ENCODE measurements at regions not wholly inside any gene's neighbourhood (a gene's known extent, or its start where the extent isn't known, plus 50 kb on each side); places are given as distances from the start of the nearest gene placed in this dataset.
"Not testable (repeated sequence)": the region's sequence is repeated elsewhere in the genome, so short reads cannot be mapped to it uniquely, and the experiment has no call there.

- DNase-seq (ENCODE audit: extremely low read depth in 1 of 11, low read depth in 9 of 11, low spot score in 4 of 11) = not testable (repeated sequence)
Measured at GRCh38 chrX:35381709-35382108, 416.4 kb upstream of the MAGEB16 start.

DNA sequence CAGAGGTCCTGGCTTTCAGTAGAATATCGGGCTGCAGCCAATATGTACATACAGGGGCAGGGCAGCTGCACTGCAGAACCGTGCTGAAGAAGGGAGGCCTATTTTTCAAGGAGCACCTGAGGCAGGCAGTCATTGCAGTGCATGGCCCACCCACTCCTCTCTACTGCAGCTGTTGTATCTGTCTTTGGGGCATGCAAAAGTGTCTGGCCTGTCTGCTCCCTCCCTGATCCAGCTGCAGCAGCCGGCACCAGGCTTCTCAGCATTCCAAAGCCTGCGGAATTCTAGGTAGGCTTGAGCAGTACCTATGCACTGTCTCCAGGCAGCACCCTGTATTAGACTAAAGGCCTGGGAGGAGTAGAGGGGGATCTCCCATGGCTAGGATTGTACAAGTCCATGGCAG is 415.2 kb upstream of the MAGEB16 start:
- DNase-seq (ENCODE audit: extremely low read depth in 1 of 11, low read depth in 9 of 11, low spot score in 4 of 11) = no peak

DNA sequence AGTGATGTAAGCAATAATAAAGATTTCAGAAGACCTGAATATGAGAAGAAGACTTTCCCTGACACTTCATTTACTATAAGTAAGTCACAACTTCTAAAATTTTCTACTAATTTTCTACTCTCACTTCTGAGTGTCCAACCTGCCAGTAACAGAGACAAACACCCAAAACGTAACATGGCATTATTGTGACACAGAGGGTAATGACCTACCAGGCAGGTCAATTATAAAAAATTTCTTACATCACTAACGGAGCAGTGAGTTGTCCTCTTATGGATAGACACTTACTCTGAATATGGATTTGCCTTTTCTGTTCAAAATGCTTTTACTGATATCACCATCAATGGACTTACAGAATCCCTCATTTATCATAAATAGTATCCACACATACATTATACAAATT is 405.9 kb upstream of the MAGEB16 start:
- DNase-seq (ENCODE audit: extremely low read depth in 1 of 11, low read depth in 9 of 11, low spot score in 4 of 11) = no peak

DNA sequence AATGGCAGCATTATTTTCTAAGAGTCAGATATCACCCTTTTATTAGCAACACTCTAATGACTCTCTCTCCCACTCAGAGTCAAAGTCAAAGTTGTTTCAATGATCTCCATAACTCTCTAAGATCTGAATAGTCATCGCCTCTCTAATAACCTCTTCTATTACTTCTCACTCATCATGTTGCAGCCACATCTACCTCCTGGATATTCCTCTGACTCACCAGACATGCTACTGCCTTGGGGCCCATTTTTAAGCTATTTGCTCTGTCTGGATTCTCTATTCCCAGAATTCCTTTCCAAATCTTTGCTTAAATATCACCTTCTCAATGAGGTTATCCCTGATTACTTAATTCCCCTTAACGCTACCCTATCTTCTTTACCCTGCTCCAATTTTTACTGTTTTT is 391.8 kb upstream of the MAGEB16 start:
- no peak for DNase-seq (ENCODE audit: extremely low read depth in 1 of 11, low read depth in 9 of 11, low spot score in 4 of 11)

DNA sequence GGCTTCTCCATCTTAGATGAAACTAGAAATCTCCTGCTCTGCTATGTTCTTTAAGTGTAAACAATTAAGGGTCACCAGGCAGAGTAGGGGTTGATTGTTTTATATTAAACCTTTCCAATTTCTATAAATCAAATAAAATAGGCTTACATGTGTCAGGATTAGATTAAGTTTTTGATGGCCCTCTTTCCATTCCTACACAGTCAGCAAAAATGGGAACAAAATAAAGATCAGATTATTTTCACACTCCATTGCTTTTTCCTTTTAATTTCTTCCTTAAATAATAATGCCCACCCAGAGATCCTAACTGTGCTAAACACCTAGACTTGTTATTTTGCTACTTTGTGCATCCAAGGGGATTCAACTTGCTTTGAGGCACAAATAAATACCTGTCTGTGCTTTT is 381.4 kb upstream of the MAGEB16 start:
- no peak for DNase-seq (ENCODE audit: extremely low read depth in 1 of 11, low read depth in 9 of 11, low spot score in 4 of 11)

GRCh38 chrX:35432056-35432455 is 366.1 kb upstream of the MAGEB16 start:
- DNase-seq (ENCODE audit: extremely low read depth in 1 of 11, low read depth in 9 of 11, low spot score in 4 of 11) = no peak

DNA sequence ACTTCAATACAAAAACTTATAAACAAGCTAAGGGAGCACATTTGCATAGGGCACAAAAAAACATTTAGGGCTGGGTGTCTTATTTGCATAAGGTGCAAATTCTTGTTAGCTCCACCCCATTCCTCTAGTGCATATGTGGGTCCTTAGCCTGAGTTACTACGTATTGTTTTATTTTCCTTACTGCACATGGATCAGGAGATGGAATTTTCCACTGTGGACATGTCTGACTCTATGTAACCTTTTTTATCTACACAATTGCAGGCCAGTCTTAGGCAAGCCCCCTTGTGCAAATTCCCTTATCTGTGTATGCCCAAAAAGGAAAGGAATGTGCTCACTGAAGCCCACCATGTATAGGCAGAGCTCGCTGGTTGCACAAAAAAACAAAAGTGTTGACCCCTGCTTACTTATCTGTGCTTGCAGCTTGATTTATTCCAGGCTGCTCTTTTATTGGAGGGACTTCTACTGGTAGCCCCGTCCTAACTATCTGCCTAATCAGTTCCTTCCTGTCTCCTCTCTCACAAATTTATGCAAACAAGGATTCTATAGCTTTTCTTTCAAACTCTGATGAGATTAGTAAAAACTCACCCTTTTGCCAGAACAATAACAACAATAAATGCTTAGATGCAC is 359.0 kb upstream of the MAGEB16 start:
- no peak for DNase-seq (ENCODE audit: extremely low read depth in 1 of 11, low read depth in 9 of 11, low spot score in 4 of 11)

DNA sequence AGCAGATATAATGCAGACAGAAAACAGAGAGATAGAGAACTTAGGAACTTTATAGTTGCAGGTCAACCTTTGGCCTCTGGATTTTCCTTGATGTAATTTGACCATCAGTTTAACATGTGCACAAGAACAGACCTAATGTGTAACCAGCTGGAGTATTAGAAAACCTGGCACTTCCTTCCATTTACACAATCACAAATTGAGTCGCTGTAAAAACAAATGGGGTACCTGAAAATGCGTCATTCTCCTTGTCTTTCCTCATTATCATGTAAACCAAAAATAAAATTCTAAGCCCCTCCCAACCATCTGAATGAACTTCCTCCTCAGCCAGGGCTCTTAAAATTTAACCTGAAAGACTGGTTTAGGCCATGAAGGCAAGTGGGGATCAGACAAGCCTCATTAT is 358.4 kb upstream of the MAGEB16 start:
- DNase-seq (ENCODE audit: extremely low read depth in 1 of 11, low read depth in 9 of 11, low spot score in 4 of 11) = no peak

- no peak for DNase-seq (ENCODE audit: extremely low read depth in 1 of 11, low read depth in 9 of 11, low spot score in 4 of 11)
Measured at GRCh38 chrX:35442421-35442820, 355.7 kb upstream of the MAGEB16 start.

GRCh38 chrX:35443091-35443582 is 355.0 kb upstream of the MAGEB16 start:
- DNase-seq (ENCODE audit: extremely low read depth in 1 of 11, low read depth in 9 of 11, low spot score in 4 of 11) = not testable (repeated sequence)

GRCh38 chrX:35444671-35445355 is 353.3 kb upstream of the MAGEB16 start:
- no peak for DNase-seq (ENCODE audit: extremely low read depth in 1 of 11, low read depth in 9 of 11, low spot score in 4 of 11)

GRCh38 chrX:35445912-35446311 is 352.2 kb upstream of the MAGEB16 start:
- no peak for DNase-seq (ENCODE audit: extremely low read depth in 1 of 11, low read depth in 9 of 11, low spot score in 4 of 11)

GRCh38 chrX:35456891-35457290 is 341.3 kb upstream of the MAGEB16 start:
- DNase-seq (ENCODE audit: extremely low read depth in 1 of 11, low read depth in 9 of 11, low spot score in 4 of 11) = no peak

GRCh38 chrX:35458142-35458541 is 340.0 kb upstream of the MAGEB16 start:
- DNase-seq (ENCODE audit: extremely low read depth in 1 of 11, low read depth in 9 of 11, low spot score in 4 of 11) = no peak

- no peak for DNase-seq (ENCODE audit: extremely low read depth in 1 of 11, low read depth in 9 of 11, low spot score in 4 of 11)
Measured at GRCh38 chrX:35461164-35461563, 337.0 kb upstream of the MAGEB16 start.

GRCh38 chrX:35496671-35497070 is 301.5 kb upstream of the MAGEB16 start:
- DNase-seq (ENCODE audit: extremely low read depth in 1 of 11, low read depth in 9 of 11, low spot score in 4 of 11) = not testable (repeated sequence)

- not testable (repeated sequence) for DNase-seq (ENCODE audit: extremely low read depth in 1 of 11, low read depth in 9 of 11, low spot score in 4 of 11)
Measured at GRCh38 chrX:35497453-35497852, 300.7 kb upstream of the MAGEB16 start.

DNA sequence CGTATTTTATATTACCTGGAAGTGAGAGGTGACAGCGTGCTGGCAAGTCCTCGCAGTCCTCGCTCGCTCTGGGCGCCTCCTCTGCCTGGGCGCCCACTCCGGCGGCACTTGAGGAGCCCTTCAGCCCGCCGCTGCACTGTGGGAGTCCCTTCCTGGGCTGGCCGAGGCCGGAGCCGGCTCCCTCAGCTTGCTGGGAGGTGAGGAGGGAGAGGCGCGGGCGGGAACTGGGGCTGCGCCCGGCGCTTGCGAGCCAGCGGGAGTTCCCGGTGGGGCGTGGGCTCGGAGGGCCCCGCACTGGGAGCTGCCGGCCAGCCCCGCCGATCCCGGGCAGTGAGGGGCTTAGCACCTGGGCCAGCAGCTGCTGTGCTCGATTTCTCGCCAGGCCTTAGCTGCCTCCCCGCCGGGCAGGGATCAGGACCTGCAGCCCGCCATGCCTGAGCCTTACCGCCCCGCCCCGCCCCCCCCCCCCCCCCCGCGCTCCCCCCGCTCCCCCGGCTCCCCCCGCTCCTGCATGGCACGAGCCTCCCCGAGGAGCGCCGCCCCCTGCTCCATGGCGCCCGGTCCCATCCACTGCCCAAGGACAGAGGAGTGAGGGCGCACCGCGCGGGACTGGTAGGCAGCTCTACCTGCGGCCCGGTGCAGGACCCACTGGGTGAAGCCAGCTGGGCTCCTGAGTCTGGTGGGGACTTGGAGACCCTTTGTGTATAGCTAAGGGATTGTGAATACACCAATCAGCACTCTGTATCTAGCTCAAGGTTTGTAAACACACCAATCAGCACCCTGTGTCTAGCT is 298.9 kb upstream of the MAGEB16 start:
- no peak for DNase-seq (ENCODE audit: extremely low read depth in 1 of 11, low read depth in 9 of 11, low spot score in 4 of 11)

DNA sequence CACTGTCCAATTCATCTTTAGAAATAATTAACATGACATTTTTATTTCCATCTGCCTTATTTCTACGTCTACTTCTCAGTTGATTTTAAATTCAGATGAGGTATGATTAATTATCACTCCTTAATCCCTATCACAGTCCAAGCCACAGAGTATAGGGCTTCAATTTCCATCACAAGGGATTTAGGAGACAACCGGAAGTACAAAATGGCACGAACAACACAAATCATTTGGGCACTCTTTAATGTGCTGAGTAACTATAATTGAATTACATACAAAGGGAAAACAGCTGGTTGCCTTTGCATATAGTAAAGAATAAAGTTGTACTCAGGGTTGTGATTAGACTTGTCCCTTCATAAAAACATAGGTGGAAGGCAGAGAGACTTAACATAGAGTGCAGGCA is 290.4 kb upstream of the MAGEB16 start:
- peak in 5 of 11 donors; percentile 4 to 9 (median 9) for DNase-seq (ENCODE audit: extremely low read depth in 1 of 11, low read depth in 9 of 11, low spot score in 4 of 11)

- DNase-seq (ENCODE audit: extremely low read depth in 1 of 11, low read depth in 9 of 11, low spot score in 4 of 11) = not testable (repeated sequence)
Measured at GRCh38 chrX:35548003-35548402, 250.1 kb upstream of the MAGEB16 start.
